ENCODE measurements at regions not wholly inside any gene's neighbourhood (a gene's known extent, or its start where the extent isn't known, plus 50 kb on each side); places are given as distances from the start of the nearest gene placed in this dataset.

- no peak overlapping the region for H3K4me3 ChIP-seq (ENCODE audit: low read length)
- TF ChIP-seq CTCF (conservative IDR thresholded peaks at IDR 0.05; ENCODE audit: low read depth, low read length), result no peak
- DNase-seq (ENCODE audit: low read depth), result no peak
Observed at GRCh38 chr1:37292789-37293188, 181.6 kb upstream of the ZC3H12A start.

GRCh38 chr1:37294096-37294495, 180.3 kb upstream of the ZC3H12A start:
- no peak for DNase-seq (ENCODE audit: low read depth)
- TF ChIP-seq CTCF (conservative IDR thresholded peaks at IDR 0.05; ENCODE audit: low read depth, low read length), result no peak
- H3K4me3 ChIP-seq (ENCODE audit: low read length), result no peak overlapping the region

- no peak for TF ChIP-seq CTCF (conservative IDR thresholded peaks at IDR 0.05; ENCODE audit: low read depth, low read length)
- DNase-seq (ENCODE audit: low read depth), result no peak
- no peak overlapping the region for H3K4me3 ChIP-seq (ENCODE audit: low read length)
Observed at GRCh38 chr1:37294529-37294928, 179.9 kb upstream of the ZC3H12A start.

GRCh38 chr1:37298769-37299168, 175.6 kb upstream of the ZC3H12A start:
- no peak for TF ChIP-seq CTCF (conservative IDR thresholded peaks at IDR 0.05; ENCODE audit: low read depth, low read length)
- no peak for DNase-seq (ENCODE audit: low read depth)

GRCh38 chr1:37299216-37299615, 175.2 kb upstream of the ZC3H12A start:
- no peak for TF ChIP-seq CTCF (conservative IDR thresholded peaks at IDR 0.05; ENCODE audit: low read depth, low read length)
- H3K4me3 ChIP-seq (ENCODE audit: low read length), result no peak overlapping the region
- DNase-seq (ENCODE audit: low read depth), result no peak

More at GRCh38 chr1:37298769-37299168, 175.6 kb upstream of the ZC3H12A start:
- no peak overlapping the region for H3K4me3 ChIP-seq (ENCODE audit: low read length)

GRCh38 chr1:37303884-37304574, 170.4 kb upstream of the ZC3H12A start:
- no peak for DNase-seq (ENCODE audit: low read depth)
- TF ChIP-seq CTCF (conservative IDR thresholded peaks at IDR 0.05; ENCODE audit: low read depth, low read length), result no peak
- H3K4me3 ChIP-seq (ENCODE audit: low read length), result no peak overlapping the region

- H3K4me3 ChIP-seq (ENCODE audit: low read length), result no peak overlapping the region
- DNase-seq (ENCODE audit: low read depth), result no peak
- no peak for TF ChIP-seq CTCF (conservative IDR thresholded peaks at IDR 0.05; ENCODE audit: low read depth, low read length)
Observed at GRCh38 chr1:37305108-37305507, 169.3 kb upstream of the ZC3H12A start.

Data from retinal pigment epithelial cell (primary cell).